ENCODE measurements at regions not wholly inside any gene's neighbourhood (a gene's known extent, or its start where the extent isn't known, plus 50 kb on each side); places are given as distances from the start of the nearest gene placed in this dataset.

- DNase-seq (ENCODE audit: low spot score) (no peak), FAIRE-seq (no peak)
Measured at GRCh38 chr17:51540151-51540550, 279.8 kb downstream of the UTP18 start.

GRCh38 chr17:51541215-51541614 is 280.9 kb downstream of the UTP18 start:
- no peak for FAIRE-seq

GRCh38 chr17:51546114-51546513 is 285.8 kb downstream of the UTP18 start:
- FAIRE-seq = no peak
- DNase-seq (ENCODE audit: low spot score) = no peak

More at GRCh38 chr17:51541215-51541614, 280.9 kb downstream of the UTP18 start:
- no peak for DNase-seq (ENCODE audit: low spot score)

GRCh38 chr17:51548125-51548524 is 287.8 kb downstream of the UTP18 start:
- no peak for FAIRE-seq

GRCh38 chr17:51555153-51555552 is 294.8 kb downstream of the UTP18 start:
- FAIRE-seq (no peak), DNase-seq (ENCODE audit: low spot score) (no peak)

More at GRCh38 chr17:51548125-51548524, 287.8 kb downstream of the UTP18 start:
- no peak for DNase-seq (ENCODE audit: low spot score)

GRCh38 chr17:51559778-51560177 is 299.4 kb downstream of the UTP18 start:
- no peak for FAIRE-seq
- DNase-seq (ENCODE audit: low spot score) = no peak

- FAIRE-seq = no peak
- no peak for DNase-seq (ENCODE audit: low spot score)
Measured at GRCh38 chr17:51560398-51560797, 300.1 kb downstream of the UTP18 start.

GRCh38 chr17:51563961-51564360 is 303.6 kb downstream of the UTP18 start:
- no peak for DNase-seq (ENCODE audit: low spot score)
- no peak for FAIRE-seq

- FAIRE-seq (no peak), DNase-seq (ENCODE audit: low spot score) (no peak)
Measured at GRCh38 chr17:51572115-51572514, 311.8 kb downstream of the UTP18 start.
